ENCODE measurements at regions not wholly inside any gene's neighbourhood (a gene's known extent, or its start where the extent isn't known, plus 50 kb on each side); places are given as distances from the start of the nearest gene placed in this dataset.
A peak's percentile ranks its signal among the peaks of the same experiment; 100 is the strongest.
"Not testable (repeated sequence)": the region's sequence is repeated elsewhere in the genome, so short reads cannot be mapped to it uniquely, and the experiment has no call there.

DNA sequence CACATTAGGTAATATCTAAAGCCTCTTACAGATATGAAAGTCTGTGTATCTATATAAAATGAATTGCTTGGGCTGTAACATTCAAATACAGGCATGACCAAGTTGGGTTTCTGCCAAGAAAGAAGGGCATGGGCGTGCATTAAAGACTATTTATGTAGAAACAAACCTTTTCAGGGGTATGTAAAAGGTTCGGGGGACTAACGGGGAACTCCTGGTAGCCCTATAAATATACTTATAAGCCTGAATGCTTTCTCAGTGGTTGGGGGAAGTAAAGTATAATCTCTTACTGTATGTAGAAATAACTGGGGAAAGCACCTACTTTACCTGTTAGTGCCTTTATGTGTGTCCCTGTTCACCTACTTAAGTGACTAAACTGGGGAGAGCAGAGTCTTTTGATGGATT lies 154.5 kb upstream of the TBL1XR1 start:
- Histone ChIP-seq H3K27ac (peak overlapping the region in 1 of 4 donors; percentile 47), H3K36me3 (no peaks in the 10 kb centered on the region), H3K27me3 (no peaks in the 10 kb centered on the region), H3K9me3 (no peaks in the 10 kb centered on the region), H3K4me3 (no peak overlapping the region), H3K4me1 (peaks cover 5 to 31% (median 7%) of the 10 kb centered on the region in 3 donors)
- intact Hi-C loops (cut with DNase I): no loop called here
- DNase-seq: no peak
- WGBS, 2 donors: 62 to 70% methylated on average over 3 of the region's 3 CpGs
- TF ChIP-seq POLR2A (IDR thresholded peaks at IDR 0.05): no peak
- TF ChIP-seq, protein P1, sequence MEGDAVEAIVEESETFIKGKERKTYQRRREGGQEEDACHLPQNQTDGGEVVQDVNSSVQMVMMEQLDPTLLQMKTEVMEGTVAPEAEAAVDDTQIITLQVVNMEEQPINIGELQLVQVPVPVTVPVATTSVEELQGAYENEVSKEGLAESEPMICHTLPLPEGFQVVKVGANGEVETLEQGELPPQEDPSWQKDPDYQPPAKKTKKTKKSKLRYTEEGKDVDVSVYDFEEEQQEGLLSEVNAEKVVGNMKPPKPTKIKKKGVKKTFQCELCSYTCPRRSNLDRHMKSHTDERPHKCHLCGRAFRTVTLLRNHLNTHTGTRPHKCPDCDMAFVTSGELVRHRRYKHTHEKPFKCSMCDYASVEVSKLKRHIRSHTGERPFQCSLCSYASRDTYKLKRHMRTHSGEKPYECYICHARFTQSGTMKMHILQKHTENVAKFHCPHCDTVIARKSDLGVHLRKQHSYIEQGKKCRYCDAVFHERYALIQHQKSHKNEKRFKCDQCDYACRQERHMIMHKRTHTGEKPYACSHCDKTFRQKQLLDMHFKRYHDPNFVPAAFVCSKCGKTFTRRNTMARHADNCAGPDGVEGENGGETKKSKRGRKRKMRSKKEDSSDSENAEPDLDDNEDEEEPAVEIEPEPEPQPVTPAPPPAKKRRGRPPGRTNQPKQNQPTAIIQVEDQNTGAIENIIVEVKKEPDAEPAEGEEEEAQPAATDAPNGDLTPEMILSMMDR (IDR thresholded peaks at IDR 0.05): no peak

DNA sequence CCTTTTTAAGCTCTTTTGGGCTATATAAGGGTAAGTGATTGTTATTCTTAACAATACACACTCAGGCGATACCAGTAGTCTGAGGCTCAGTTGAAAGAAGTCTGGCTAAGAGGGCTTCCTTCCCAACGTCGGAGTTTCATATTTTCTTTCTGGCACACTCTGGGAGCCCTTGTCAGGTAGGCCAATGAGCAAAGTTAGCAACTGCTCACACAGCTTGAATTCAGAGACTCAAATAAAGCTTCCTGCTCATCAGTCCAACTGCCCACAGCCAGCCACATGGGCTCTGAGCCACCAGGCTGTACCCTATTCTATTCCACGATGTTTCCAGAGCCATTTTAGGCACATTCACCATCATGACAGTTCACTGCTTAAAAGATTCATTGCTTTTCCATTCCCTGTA lies 155.1 kb upstream of the TBL1XR1 start:
- no peak for TF ChIP-seq POLR2A (IDR thresholded peaks at IDR 0.05)
- TF ChIP-seq, protein P1 (IDR thresholded peaks at IDR 0.05): no peak
- peaks cover 12 to 38% (median 14%) of the 10 kb centered on the region in 3 donors for H3K4me1 ChIP-seq
- intact Hi-C loops (cut with DNase I): no loop called here
- H3K9me3 ChIP-seq: no peaks in the 10 kb centered on the region
- WGBS, 2 donors: 76 to 84% methylated on average over 4 of the region's 4 CpGs
- H3K4me3 ChIP-seq: no peak overlapping the region
- no peaks in the 10 kb centered on the region for H3K36me3 ChIP-seq
- H3K27ac ChIP-seq: peak overlapping the region in 2 of 4 donors; percentile 11 to 47
- DNase-seq: no peak
- H3K27me3 ChIP-seq: no peaks in the 10 kb centered on the region

DNA sequence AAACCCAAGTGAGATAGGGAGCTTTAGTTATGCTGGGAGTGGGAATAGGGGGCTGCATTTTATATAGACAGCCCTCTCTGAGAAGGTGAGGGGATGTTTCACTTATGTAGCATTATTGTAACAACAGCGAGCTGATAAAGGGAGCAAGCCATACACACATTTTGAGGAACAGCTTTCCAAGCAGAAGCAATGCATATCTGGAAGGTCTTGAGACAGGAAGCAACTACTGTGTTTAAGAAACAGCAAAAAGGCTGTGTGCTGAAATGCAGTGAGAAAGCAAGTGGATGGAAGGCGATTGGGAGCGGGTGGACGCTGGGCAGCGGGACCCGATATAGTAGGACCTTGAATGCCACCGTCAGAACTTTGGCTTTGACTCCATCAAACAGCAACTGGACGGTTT lies 155.9 kb upstream of the TBL1XR1 start:
- TF ChIP-seq, protein P1 (IDR thresholded peaks at IDR 0.05): no peak
- TF ChIP-seq POLR2A (IDR thresholded peaks at IDR 0.05): no peak
- Histone ChIP-seq H3K4me3 (no peak overlapping the region), H3K4me1 (peaks cover 15 to 43% (median 21%) of the 10 kb centered on the region in 3 donors), H3K27me3 (no peaks in the 10 kb centered on the region), H3K27ac (no peak overlapping the region), H3K9me3 (no peaks in the 10 kb centered on the region), H3K36me3 (no peaks in the 10 kb centered on the region)
- intact Hi-C loops (cut with DNase I): no loop called here
- WGBS, 2 donors: 90 to 94% methylated on average over 8 of the region's 8 CpGs
- no peak for DNase-seq

DNA sequence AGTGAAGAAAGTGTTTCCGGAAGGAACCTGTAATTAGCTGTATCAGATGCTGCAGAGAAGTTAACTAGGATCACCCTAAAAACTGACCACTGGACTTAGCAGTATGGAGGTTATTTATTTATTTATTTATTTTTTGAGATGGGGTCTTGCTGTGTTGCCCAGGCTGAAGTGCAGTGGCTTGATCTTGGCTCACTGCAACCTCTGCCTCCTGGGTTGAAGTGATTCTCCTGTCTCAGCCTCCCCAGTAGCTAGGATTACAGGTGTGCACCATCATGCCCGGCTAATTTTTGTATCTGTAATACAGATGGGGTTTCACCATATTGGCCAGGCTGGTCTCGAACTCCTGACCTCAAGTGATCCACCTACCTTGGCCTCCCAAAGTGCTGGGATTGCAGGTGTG lies 156.6 kb upstream of the TBL1XR1 start:
- WGBS, 2 donors: 94 to 97% methylated on average over 2 to 3 of the region's 3 CpGs
- H3K27ac ChIP-seq; H3K9me3 ChIP-seq; H3K36me3 ChIP-seq; DNase-seq; H3K27me3 ChIP-seq; H3K4me3 ChIP-seq; intact Hi-C loops (cut with DNase I): not testable (repeated sequence)
- H3K4me1 ChIP-seq: peaks cover 23 to 46% (median 28%) of the 10 kb centered on the region in 3 donors

DNA sequence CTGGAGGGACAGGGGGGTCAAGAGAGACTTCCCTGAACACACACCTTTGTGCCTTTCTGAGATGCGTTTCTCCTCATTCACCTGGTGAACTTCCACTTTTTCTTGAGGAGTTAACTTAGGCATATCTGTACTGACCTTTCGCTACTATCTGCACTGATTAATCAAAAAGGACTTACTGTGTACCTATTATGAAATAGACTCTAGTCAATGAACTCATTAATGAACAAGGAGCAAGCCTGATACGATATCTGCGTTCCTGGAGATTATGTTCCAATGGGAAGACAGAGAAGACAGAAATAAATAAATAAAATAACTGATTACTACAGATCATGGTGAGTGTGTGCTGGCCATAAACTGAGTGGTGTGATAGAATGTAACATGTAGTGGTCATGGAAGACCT lies 157.2 kb upstream of the TBL1XR1 start:
- no peak for DNase-seq
- TF ChIP-seq, protein P1 (IDR thresholded peaks at IDR 0.05): no peak
- TF ChIP-seq POLR2A (IDR thresholded peaks at IDR 0.05): no peak
- Histone ChIP-seq H3K27me3 (no peaks in the 10 kb centered on the region), H3K4me1 (peaks cover 29 to 50% (median 34%) of the 10 kb centered on the region in 3 donors), H3K9me3 (no peaks in the 10 kb centered on the region), H3K36me3 (no peaks in the 10 kb centered on the region), H3K27ac (no peak overlapping the region), H3K4me3 (no peak overlapping the region)
- intact Hi-C loops (cut with DNase I): no loop called here
- WGBS, 2 donors: 62 to 92% methylated on average over 4 of the region's 4 CpGs

GRCh38 chr3:177356113-177356512 lies 158.8 kb upstream of the TBL1XR1 start:
- no peak for DNase-seq
- Histone ChIP-seq H3K36me3 (no peaks in the 10 kb centered on the region), H3K9me3 (no peaks in the 10 kb centered on the region), H3K27me3 (no peaks in the 10 kb centered on the region), H3K4me3 (no peak overlapping the region), H3K27ac (peak overlapping the region in 3 of 4 donors; percentile 91 to 96 (median 96)), H3K4me1 (peaks cover 32 to 59% (median 42%) of the 10 kb centered on the region in 3 donors)
- TF ChIP-seq POLR2A (IDR thresholded peaks at IDR 0.05): no peak
- intact Hi-C loops (cut with DNase I): no loop called here
- WGBS, 2 donors: 94 to 100% methylated on average over 3 of the region's 3 CpGs
